ENCODE measurements at regions not wholly inside any gene's neighbourhood (a gene's known extent, or its start where the extent isn't known, plus 50 kb on each side); places are given as distances from the start of the nearest gene placed in this dataset.
"Not testable (repeated sequence)": the region's sequence is repeated elsewhere in the genome, so short reads cannot be mapped to it uniquely, and the experiment has no call there.

DNA sequence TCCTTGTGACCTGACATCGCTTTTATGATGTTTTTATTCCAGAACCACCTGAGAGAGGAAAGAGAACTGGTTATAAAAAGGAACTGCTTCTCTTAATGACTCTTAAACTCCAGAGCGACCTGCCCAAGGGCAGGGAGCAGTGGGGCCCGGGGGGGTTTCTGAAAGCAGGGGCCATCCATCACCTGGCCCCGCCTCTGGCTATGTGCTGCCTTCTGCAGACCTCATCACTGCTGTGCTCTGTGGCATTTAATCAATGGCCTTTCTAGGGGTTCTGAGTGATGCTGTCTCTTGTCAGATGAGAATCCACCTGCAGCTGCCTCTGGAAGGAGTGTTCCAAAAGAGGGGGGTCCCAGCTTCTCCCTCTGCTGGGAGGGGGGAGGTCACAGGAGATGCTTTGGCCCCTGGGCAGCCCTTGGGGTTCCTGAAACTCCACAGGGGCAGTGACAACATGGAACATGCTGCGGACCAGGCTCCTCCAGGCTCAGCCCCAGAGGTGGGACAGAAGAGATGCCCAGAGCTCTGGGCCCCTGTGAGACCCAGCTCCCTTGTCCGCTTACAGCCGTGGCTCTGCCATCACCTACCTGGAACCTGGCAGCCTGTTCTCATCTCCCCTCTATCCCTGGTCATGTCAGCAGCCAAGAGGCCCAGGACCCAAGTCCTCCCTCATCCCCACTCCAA is 177.1 kb upstream of the SULF2 start:
- no peak for DNase-seq (ENCODE audit: low read depth)
- Histone ChIP-seq H3K36me3 (ENCODE audit: control insufficient read depth, insufficient read depth, low read length) (no peaks in the 10 kb centered on the region), H3K27me3 (ENCODE audit: control insufficient read depth, insufficient read depth, low read length) (no peaks in the 10 kb centered on the region), H3K4me3 (ENCODE audit: low read depth, low read length) (no peak overlapping the region)
- TF ChIP-seq, protein P1, sequence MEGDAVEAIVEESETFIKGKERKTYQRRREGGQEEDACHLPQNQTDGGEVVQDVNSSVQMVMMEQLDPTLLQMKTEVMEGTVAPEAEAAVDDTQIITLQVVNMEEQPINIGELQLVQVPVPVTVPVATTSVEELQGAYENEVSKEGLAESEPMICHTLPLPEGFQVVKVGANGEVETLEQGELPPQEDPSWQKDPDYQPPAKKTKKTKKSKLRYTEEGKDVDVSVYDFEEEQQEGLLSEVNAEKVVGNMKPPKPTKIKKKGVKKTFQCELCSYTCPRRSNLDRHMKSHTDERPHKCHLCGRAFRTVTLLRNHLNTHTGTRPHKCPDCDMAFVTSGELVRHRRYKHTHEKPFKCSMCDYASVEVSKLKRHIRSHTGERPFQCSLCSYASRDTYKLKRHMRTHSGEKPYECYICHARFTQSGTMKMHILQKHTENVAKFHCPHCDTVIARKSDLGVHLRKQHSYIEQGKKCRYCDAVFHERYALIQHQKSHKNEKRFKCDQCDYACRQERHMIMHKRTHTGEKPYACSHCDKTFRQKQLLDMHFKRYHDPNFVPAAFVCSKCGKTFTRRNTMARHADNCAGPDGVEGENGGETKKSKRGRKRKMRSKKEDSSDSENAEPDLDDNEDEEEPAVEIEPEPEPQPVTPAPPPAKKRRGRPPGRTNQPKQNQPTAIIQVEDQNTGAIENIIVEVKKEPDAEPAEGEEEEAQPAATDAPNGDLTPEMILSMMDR (IDR thresholded peaks at IDR 0.05; ENCODE audit: insufficient read depth, low read length, poor library complexity, severe bottlenecking), result no peak

DNA sequence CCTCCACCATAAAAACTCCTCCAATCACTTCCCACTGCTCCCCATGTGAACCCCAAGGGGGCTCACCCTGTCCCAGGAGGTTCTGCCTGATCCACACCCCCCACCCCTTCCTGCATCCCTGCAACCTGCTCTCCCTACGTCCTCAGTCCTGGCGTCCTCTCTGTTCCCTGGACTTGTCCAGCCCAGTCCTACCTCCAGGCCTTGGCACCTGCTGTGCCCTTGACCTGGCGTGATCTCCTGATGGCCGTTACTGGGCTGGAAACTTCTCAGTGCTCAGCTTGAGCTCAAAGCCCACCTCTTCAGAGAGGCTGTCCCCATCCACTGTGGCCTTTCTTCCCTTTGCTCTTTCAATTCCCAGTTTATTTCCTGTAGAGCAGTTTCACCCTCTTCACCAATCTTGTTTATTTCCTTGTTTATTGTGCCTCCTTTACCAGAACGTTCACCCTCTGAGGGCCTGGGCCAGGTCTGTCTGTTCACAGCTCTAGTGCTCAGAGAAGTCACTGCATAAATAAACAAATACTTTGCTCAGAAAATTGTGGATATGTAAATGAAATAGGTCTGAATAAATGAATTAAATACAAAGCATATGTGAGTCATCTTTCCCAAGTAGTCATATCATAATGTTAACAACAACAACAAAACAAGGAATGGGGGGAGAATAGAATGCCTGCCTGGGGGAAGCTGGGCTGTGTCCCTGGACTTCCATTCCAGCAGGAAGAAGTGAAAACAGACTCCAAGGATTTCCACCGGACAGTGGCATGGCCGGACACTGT is 175.7 kb upstream of the SULF2 start:
- DNase-seq (ENCODE audit: low read depth), result no peak
- H3K4me3 ChIP-seq (ENCODE audit: low read depth, low read length), result no peak overlapping the region
- no peaks in the 10 kb centered on the region for H3K27me3 ChIP-seq (ENCODE audit: control insufficient read depth, insufficient read depth, low read length)
- TF ChIP-seq, protein P1 (IDR thresholded peaks at IDR 0.05; ENCODE audit: insufficient read depth, low read length, poor library complexity, severe bottlenecking), result no peak
- no peaks in the 10 kb centered on the region for H3K36me3 ChIP-seq (ENCODE audit: control insufficient read depth, insufficient read depth, low read length)

DNA sequence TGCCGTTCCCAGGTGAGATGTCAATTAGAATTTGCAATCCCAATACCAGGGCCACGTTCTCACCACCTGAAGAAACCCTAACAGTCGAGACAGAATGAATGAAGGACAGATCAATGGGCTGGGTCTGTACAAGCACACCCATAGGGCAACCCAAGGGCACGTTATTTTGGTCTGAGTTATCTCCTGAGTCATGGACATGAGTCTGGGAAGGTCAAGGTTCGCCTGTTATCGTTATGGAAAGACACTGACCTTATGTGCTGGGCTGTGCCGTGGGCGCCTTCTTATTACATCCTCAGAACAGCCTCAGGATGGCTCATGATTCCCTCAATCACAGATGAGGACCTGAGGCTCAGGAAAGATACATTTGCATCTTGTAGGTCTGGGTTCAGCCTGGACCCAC is 175.0 kb upstream of the SULF2 start:
- no peaks in the 10 kb centered on the region for H3K36me3 ChIP-seq (ENCODE audit: control insufficient read depth, insufficient read depth, low read length)
- TF ChIP-seq, protein P1 (IDR thresholded peaks at IDR 0.05; ENCODE audit: insufficient read depth, low read length, poor library complexity, severe bottlenecking), result no peak
- no peaks in the 10 kb centered on the region for H3K27me3 ChIP-seq (ENCODE audit: control insufficient read depth, insufficient read depth, low read length)
- no peak for DNase-seq (ENCODE audit: low read depth)
- H3K4me3 ChIP-seq (ENCODE audit: low read depth, low read length), result no peak overlapping the region

DNA sequence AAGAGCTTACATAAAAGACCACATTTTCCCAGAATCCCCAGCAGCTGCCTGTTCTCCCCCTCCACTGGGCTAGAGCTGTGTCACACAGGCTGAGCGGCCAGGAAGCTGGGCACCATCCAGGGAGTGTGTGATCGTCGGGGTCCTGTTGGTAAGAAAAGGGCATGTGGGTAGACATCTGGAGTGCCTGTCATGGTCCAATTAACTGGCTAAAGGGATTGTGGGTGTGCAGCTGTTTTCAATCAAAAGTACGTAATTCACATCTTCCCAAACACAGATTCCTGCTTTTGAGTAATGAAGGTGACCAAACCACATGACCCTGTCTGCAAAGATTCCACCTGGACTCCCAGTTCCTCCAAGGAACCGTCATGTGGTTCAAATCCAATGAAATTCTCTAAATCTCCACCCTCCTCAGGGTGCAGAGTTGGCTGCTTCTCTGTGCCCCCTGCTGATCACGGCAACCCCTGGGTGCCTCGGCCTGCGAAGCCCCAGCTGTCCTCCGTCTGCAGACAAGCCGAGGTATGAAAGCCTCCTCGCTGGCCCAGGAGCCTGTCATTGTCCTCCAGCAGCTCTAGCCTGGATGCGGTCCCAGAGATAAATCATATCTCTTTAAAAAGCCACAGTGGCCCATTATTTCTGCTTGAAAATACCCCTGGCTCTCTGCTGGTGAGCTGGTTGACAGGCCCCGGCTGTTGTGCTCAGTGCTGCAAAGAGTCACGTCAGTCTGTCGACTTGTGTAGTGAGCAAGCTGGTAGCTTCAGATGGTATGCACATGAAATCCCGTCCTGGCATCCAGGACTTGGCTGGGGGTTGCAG is 172.9 kb upstream of the SULF2 start:
- H3K27me3 ChIP-seq (ENCODE audit: control insufficient read depth, insufficient read depth, low read length); H3K4me3 ChIP-seq (ENCODE audit: low read depth, low read length); H3K36me3 ChIP-seq (ENCODE audit: control insufficient read depth, insufficient read depth, low read length); DNase-seq (ENCODE audit: low read depth): not testable (repeated sequence)

DNA sequence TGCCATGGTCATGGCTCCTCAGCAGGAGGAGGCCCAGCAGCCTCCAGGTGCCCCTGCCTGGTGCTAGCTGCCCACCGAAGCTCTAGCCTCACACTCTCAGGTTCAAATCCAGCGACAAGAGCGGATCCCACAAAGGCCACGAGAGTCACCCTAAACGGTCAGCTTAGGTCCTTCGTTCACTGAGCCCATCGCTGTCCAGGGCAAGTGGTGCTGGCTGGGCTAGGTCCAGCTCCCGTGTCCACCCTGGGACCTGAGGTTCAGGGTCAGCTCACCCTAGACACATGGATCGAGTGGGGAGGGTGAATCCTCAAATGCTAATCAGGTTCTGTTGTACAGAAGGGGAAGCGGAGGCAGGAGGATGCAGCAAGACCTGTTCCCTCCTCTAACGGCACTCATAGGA is 171.9 kb upstream of the SULF2 start:
- Histone ChIP-seq H3K36me3 (ENCODE audit: control insufficient read depth, insufficient read depth, low read length) (no peaks in the 10 kb centered on the region), H3K27me3 (ENCODE audit: control insufficient read depth, insufficient read depth, low read length) (peaks cover 2% of the 10 kb centered on the region), H3K4me3 (ENCODE audit: low read depth, low read length) (no peak overlapping the region)
- TF ChIP-seq, protein P1 (IDR thresholded peaks at IDR 0.05; ENCODE audit: insufficient read depth, low read length, poor library complexity, severe bottlenecking), result no peak
- DNase-seq (ENCODE audit: low read depth), result no peak
